G401 (cell line): ENCODE measurements at regions not wholly inside any gene's neighbourhood (a gene's known extent, or its start where the extent isn't known, plus 50 kb on each side); places are given as distances from the start of the nearest gene placed in this dataset.

Experiments
- DNase-seq: peaks from one replicate; pipeline ENCODE4 v3.0.0-alpha.2; 2015; ENCODE audit warnings: low spot score
- in situ Hi-C: cut with HindIII; loops from 2 replicates; pipeline ENCODE4 v1.10.0; 2016; ENCODE audit warnings: low sequenced_read_pairs, mixed read lengths

- in situ Hi-C loops = no loop called here
- no peak for DNase-seq
Observed at GRCh38 chr3:72396899-72397298, 451.3 kb downstream of the SHQ1 start.

- in situ Hi-C loops = no loop called here
- no peak for DNase-seq
Observed at GRCh38 chr3:72395776-72396311, 452.4 kb downstream of the SHQ1 start.

- DNase-seq = no peak
- in situ Hi-C loops = no loop called here
Observed at GRCh38 chr3:72393455-72393854, 454.8 kb downstream of the SHQ1 start.

GRCh38 chr3:72391659-72392058 is 456.6 kb downstream of the SHQ1 start:
- in situ Hi-C loops = no loop called here
- DNase-seq = no peak

- in situ Hi-C loops = no loop called here
- no peak for DNase-seq
Observed at GRCh38 chr3:72390841-72391240, 457.4 kb downstream of the SHQ1 start.

GRCh38 chr3:72388644-72389043 is 459.6 kb downstream of the SHQ1 start:
- DNase-seq = no peak
- in situ Hi-C loops = no loop called here

- in situ Hi-C loops = no loop called here
Observed at GRCh38 chr3:72388117-72388516, 460.1 kb downstream of the SHQ1 start.

GRCh38 chr3:72386327-72387000 is 461.8 kb downstream of the SHQ1 start:
- in situ Hi-C loops = no loop called here

More at GRCh38 chr3:72388117-72388516, 460.1 kb downstream of the SHQ1 start:
- DNase-seq = no peak

GRCh38 chr3:72385167-72385566 is 463.1 kb downstream of the SHQ1 start:
- in situ Hi-C loops = no loop called here

More at GRCh38 chr3:72386327-72387000, 461.8 kb downstream of the SHQ1 start:
- no peak for DNase-seq

GRCh38 chr3:72384602-72385001 is 463.6 kb downstream of the SHQ1 start:
- in situ Hi-C loops = no loop called here
- no peak for DNase-seq

More at GRCh38 chr3:72385167-72385566, 463.1 kb downstream of the SHQ1 start:
- no peak for DNase-seq

- no peak for DNase-seq
- in situ Hi-C loops = no loop called here
Observed at GRCh38 chr3:72383883-72384282, 464.4 kb downstream of the SHQ1 start.

GRCh38 chr3:72383230-72383629 is 465.0 kb downstream of the SHQ1 start:
- in situ Hi-C loops = no loop called here
- no peak for DNase-seq

GRCh38 chr3:72382460-72382859 is 465.8 kb downstream of the SHQ1 start:
- in situ Hi-C loops = no loop called here
- no peak for DNase-seq

- in situ Hi-C loops = no loop called here
- DNase-seq = no peak
Observed at GRCh38 chr3:72381584-72381983, 466.7 kb downstream of the SHQ1 start.

- no peak for DNase-seq
- in situ Hi-C loops = no loop called here
Observed at GRCh38 chr3:72380711-72381493, 467.3 kb downstream of the SHQ1 start.

GRCh38 chr3:72380193-72380592 is 468.1 kb downstream of the SHQ1 start:
- no peak for DNase-seq
- in situ Hi-C loops = no loop called here

GRCh38 chr3:72379500-72380187 is 468.6 kb downstream of the SHQ1 start:
- no peak for DNase-seq
- in situ Hi-C loops = no loop called here

- no peak for DNase-seq
- in situ Hi-C loops = no loop called here
Observed at GRCh38 chr3:72378287-72378686, 470.0 kb downstream of the SHQ1 start.

GRCh38 chr3:72376956-72377710 is 471.1 kb downstream of the SHQ1 start:
- no peak for DNase-seq
- in situ Hi-C loops = no loop called here
